ENCODE measurements at regions not wholly inside any gene's neighbourhood (a gene's known extent, or its start where the extent isn't known, plus 50 kb on each side); places are given as distances from the start of the nearest gene placed in this dataset.
A peak's percentile ranks its signal among the peaks of the same experiment; 100 is the strongest.
"Not testable (repeated sequence)": the region's sequence is repeated elsewhere in the genome, so short reads cannot be mapped to it uniquely, and the experiment has no call there.

- Mint-ChIP-seq H3K27ac (no peak overlapping the region), H3K27me3 (no peaks in the 10 kb centered on the region), H3K36me3 (no peaks in the 10 kb centered on the region), H3K4me1 (no peaks in the 10 kb centered on the region), H3K4me3 (no peak overlapping the region), H3K9me3 (no peaks in the 10 kb centered on the region)
- ATAC-seq = peak; percentile 36
These were observed 99.0 kb upstream of the SATB2 start for GRCh38 chr2:199556527-199557285.

DNA sequence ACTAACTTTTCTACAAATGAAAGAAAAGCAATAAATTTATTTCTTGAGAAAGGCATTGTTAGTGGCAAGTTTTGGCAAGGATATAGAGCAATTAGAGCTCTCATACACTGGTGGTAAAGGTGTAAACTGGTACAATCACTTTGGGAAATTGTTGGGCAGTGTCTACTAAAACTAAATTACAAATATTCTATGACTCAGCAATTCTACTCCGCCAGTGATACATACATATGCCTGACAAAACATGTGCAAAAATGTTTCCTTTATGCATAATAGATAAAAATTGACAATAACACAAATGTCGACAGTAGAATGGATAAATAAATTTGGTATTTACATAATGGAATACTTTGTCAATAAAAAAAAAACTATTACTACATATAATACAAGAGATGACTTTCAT, 96.3 kb upstream of the SATB2 start:
- no peak for ATAC-seq
- Mint-ChIP-seq H3K9me3 (no peaks in the 10 kb centered on the region), H3K36me3 (no peaks in the 10 kb centered on the region), H3K27ac (no peak overlapping the region), H3K4me3 (no peak overlapping the region), H3K4me1 (no peaks in the 10 kb centered on the region), H3K27me3 (no peaks in the 10 kb centered on the region)

DNA sequence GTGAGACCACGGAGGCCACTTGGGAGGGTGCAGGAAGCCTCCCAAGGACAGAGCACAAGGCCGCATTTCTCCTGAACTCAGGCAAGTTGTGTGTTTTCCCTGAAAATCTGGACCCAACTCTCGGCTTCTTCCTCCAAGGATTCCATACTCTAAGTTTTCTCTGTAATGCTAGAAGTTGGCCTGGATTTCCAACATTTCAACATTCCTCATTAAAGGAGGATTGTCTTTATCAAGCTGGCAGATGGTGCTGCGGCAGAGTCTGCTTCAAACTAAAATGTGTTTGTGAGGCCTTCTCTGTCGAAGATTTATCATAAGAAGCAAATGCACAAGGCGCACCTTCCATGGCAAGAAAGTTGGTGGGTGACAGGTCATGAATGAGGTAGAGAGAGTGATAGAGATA, 94.4 kb upstream of the SATB2 start:
- ATAC-seq = no peak
- no peaks in the 10 kb centered on the region for H3K27me3 Mint-ChIP-seq
- H3K36me3 Mint-ChIP-seq = no peaks in the 10 kb centered on the region

DNA sequence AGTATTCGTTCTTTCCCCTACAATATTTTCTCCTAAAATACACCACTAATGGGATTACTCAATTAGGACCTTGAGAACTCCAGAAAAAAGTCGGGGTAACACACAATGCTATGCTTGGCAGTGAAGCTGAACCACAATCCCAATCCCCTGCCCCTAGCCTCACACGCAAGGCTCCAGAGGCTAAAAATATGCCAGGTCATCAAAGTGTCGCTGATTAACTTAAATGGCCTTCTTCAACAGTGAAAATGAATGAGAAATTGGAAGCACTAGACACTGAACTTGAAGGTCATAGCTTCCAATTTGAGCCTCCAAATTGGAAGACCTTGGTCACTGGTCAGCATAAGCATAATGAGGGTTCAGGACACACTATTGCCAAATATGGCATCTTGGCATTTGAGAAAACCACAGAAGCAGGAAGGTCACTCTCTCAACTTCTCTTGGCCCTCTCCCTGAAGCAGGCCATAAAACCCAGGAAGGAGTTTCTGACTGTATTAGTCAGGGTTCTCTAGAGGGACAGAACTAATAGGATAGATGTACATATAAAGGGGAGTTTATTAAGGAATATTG, 86.0 kb upstream of the SATB2 start:
- Mint-ChIP-seq H3K4me1 (no peaks in the 10 kb centered on the region), H3K27ac (no peak overlapping the region), H3K4me3 (no peak overlapping the region), H3K9me3 (no peaks in the 10 kb centered on the region), H3K27me3 (no peaks in the 10 kb centered on the region), H3K36me3 (no peaks in the 10 kb centered on the region)
- no peak for ATAC-seq

More for the DNA sequence above, 94.4 kb upstream of the SATB2 start:
- H3K27ac Mint-ChIP-seq = no peak overlapping the region
- no peak overlapping the region for H3K4me3 Mint-ChIP-seq
- H3K4me1 Mint-ChIP-seq = no peaks in the 10 kb centered on the region
- H3K9me3 Mint-ChIP-seq = no peaks in the 10 kb centered on the region

DNA sequence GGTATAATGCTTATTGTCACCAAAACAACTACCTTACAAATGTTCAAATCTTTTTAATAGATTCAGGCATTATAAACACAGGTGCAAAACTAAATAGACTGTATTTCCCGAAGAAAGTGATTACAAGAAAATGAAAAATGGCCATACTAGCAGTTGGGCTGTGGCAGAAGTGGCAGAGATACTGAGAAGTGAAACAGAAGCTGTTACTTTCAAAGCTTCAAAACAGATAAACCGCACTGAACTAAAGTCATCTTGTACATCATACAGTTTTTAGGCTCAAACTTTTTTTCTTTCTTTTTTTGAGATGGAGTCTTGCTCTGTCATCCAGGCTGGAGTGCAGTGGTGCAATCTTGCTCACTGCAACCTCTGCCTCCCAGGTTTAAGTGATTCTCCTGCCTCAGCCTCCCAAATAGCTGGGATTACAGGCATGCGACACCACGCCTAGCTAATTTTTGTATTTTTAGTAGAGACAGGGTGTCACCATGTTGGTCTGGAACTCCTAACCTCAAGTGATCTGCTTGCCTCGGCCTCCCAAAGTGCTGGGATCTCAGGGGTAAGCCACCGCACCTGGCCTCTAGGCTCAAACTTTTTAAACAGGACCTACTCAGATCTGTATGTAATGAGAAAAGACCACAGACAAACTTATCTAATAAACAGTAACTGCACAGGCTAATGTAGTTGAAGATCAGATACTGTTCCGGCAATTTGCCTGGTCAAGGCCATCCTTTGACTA, 77.9 kb upstream of the SATB2 start:
- ATAC-seq = no peak
- Mint-ChIP-seq H3K4me3 (no peak overlapping the region), H3K4me1 (no peaks in the 10 kb centered on the region), H3K27ac (no peak overlapping the region), H3K9me3 (peaks cover 10% of the 10 kb centered on the region), H3K36me3 (no peaks in the 10 kb centered on the region), H3K27me3 (no peaks in the 10 kb centered on the region)

GRCh38 chr2:199533873-199534272, 76.1 kb upstream of the SATB2 start:
- not testable (repeated sequence) for ATAC-seq, H3K27me3 Mint-ChIP-seq, H3K4me3 Mint-ChIP-seq, H3K36me3 Mint-ChIP-seq, H3K4me1 Mint-ChIP-seq, H3K27ac Mint-ChIP-seq
- H3K9me3 Mint-ChIP-seq = peaks cover 13% of the 10 kb centered on the region

GRCh38 chr2:199527071-199527470, 69.3 kb upstream of the SATB2 start:
- no peak for ATAC-seq

DNA sequence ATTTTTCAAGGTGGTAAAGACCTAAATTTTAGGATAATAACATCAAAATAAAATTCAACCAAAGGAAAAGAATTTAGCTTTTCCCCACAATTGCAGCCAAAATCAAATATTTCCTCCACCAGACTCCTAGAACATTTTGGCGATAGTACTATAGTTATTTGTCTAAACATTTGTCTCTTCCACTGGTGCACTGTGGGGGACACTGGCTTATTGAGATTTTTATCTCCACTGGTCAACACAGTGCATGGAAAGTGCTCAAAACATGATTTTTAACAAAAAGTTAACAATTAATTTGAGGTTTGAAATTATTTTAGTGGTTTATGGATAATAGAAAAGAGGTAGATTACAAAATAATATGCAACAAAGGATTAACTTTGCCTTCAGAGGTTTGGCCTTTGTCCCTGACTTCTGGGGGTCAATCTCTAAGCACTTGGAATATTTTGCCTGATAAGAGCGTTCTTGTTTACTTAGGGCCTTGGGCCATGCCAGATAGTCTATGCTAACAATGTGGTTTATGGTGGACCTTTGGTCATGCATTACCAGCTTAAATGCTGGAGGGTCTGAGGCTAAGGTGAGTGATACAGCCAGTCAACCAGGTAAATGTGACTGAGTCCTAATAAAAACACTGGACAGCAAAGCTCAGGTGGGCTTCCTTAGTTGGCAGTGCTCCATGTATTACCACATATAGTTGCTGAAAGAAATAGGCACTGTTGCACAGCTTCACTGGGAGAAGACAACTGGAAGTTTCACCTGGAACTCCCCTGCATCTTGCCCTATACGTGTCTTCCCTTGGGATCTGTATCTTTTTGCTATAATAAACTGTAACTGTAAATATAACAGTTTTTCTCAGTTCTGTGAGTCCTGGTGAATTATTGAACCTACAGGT, 67.2 kb upstream of the SATB2 start:
- no peak for ATAC-seq
- no peaks in the 10 kb centered on the region for H3K27me3 Mint-ChIP-seq
- H3K4me3 Mint-ChIP-seq = no peak overlapping the region
- peaks cover 3% of the 10 kb centered on the region for H3K9me3 Mint-ChIP-seq
- no peak overlapping the region for H3K27ac Mint-ChIP-seq
- H3K4me1 Mint-ChIP-seq = no peaks in the 10 kb centered on the region
- H3K36me3 Mint-ChIP-seq = no peaks in the 10 kb centered on the region

More at GRCh38 chr2:199527071-199527470, 69.3 kb upstream of the SATB2 start:
- Mint-ChIP-seq H3K4me3 (no peak overlapping the region), H3K9me3 (peaks cover 11% of the 10 kb centered on the region), H3K27me3 (no peaks in the 10 kb centered on the region), H3K4me1 (no peaks in the 10 kb centered on the region), H3K27ac (no peak overlapping the region), H3K36me3 (no peaks in the 10 kb centered on the region)

GRCh38 chr2:199509403-199509802, 51.7 kb upstream of the SATB2 start:
- no peak for ATAC-seq
- Mint-ChIP-seq H3K4me1 (no peaks in the 10 kb centered on the region), H3K36me3 (no peaks in the 10 kb centered on the region), H3K4me3 (no peak overlapping the region), H3K27me3 (no peaks in the 10 kb centered on the region), H3K9me3 (no peaks in the 10 kb centered on the region), H3K27ac (no peak overlapping the region)
